ENCODE measurements at regions not wholly inside any gene's neighbourhood (a gene's known extent, or its start where the extent isn't known, plus 50 kb on each side); places are given as distances from the start of the nearest gene placed in this dataset.
"Not testable (repeated sequence)": the region's sequence is repeated elsewhere in the genome, so short reads cannot be mapped to it uniquely, and the experiment has no call there.

GRCh38 chr11:8774916-8775315, 92.3 kb downstream of the RPL27A start:
- TF ChIP-seq CTCF (conservative IDR thresholded peaks at IDR 0.05 in 1 of 2, IDR thresholded peaks at IDR 0.05 in 1 of 2; ENCODE audit: extremely low read depth in 1 of 2, insufficient read depth in 1 of 2, low read depth in 1 of 2, low read length in 2 of 2); EZH2 (IDR thresholded peaks at IDR 0.05; ENCODE audit: borderline replicate concordance, low read length): not testable (repeated sequence)
